Erythroblast (primary cell): ENCODE measurements at regions not wholly inside any gene's neighbourhood (a gene's known extent, or its start where the extent isn't known, plus 50 kb on each side); places are given as distances from the start of the nearest gene placed in this dataset.
"Not testable (repeated sequence)": the region's sequence is repeated elsewhere in the genome, so short reads cannot be mapped to it uniquely, and the experiment has no call there.

Experiments
- DNase-seq, 2 experiments: peaks; one replicate each; lab custom pipeline; 2025; lab: John Stamatoyannopoulos, UW
- GATA1 ChIP-seq: IDR thresholded peaks from 2 replicates; pipeline ENCODE4 v1.6.1; 2011; ENCODE audit warnings: low read depth, mild to moderate bottlenecking, control low read depth, low read length, moderate library complexity
- POLR2A ChIP-seq: IDR thresholded peaks from 2 replicates; pipeline ENCODE4 v1.6.1; 2011; ENCODE audit warnings: mild to moderate bottlenecking, low read length

DNA sequence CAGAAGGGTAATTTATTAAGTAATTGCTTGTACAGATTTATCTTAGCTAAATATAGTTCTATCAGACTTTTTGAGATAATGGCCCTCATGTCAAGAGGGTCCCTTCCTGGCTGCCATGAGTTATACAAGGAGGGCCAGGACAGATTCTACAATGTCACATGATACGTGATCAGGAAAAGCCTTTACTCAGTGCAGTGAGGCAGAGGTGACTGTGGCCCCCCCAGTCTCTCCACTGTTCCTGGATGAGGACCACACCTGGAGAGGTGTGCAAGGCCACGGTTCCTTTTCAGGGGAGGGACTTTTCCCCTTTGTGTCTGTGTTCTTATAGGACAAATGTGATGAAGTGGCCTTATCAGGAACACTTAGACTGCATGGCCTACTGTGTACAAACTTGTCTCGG lies 54.3 kb upstream of the LRCH1 start:
- no peak for TF ChIP-seq GATA1
- TF ChIP-seq POLR2A, result no peak
- DNase-seq, result no peak

DNA sequence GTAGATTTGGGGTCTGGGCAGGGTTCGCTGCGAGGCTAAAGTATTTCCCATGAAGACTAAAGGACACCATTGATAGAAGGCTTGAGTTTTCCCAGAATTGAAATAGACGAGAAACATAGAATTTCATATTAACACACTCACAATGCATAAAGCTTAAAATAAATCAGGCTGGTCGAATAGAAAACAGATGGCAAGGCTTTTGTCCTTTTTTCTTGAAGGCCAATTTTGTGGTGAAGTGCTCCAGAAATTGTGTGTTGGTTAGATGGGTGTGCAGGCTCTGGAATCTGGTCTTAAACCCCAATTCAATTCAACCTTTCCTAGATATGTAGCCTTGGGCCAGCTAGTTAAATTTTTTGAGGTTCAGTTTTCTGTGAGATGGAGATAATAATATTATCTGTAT lies 56.9 kb upstream of the LRCH1 start:
- TF ChIP-seq GATA1 (no peak), POLR2A (no peak)
- DNase-seq, result no peak

DNA sequence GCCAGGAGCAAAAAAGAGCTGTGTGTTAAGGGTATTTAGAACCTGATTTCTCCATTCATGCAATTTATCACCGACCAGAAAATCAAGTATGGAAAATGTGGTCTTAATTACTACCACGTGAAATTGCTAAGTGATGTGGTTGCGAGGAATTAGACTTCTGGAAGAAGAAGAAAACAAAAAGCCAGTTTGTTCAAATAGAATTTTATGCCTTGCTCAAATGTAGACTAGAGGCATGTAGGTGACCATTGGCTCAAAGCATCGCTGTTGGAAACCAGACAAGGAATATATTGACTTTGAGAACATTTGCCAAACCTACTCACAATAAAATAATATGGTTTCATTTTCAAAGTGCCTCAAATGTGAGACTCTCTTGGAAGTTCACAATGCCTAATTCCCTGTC lies 57.3 kb upstream of the LRCH1 start:
- no peak for DNase-seq
- no peak for TF ChIP-seq GATA1
- TF ChIP-seq POLR2A, result no peak

DNA sequence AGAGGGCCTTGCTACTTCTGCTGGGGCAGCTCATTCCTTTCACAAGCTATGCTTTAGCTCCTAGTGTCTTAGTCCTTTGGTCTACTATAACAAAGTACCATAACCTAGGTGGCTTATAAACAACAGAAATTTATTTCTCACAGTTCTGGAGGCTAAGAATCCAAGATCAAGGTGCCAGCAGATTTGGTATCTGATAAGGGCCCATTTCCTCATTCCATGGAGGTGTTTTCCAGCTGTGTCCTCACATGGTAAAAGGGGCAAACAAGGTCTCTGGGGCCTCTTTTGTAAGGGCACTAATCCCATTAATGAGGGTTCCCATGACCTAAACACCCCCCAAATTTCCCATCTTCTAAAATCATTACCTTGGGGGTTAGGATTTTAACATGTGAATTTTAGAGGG lies 57.9 kb upstream of the LRCH1 start:
- no peak for TF ChIP-seq GATA1
- no peak for TF ChIP-seq POLR2A

DNA sequence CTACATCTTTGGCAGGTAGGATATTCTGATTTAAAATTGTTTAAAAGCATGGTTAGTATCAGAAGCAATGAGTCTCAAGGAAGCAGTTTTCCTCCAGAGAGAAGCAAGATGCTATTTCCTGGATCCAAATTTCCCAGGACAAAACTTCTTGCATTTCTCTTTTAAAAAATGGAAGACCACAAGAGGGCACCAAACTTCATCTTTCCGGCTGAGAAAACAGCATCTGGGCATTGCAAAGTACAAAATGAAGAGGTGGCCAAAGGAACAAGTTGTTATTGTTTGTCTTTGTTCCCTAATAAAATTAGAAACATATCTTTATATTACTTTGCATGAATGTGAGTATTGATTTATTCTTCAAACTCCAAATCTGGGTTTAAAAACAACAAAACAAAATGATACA lies 60.0 kb upstream of the LRCH1 start:
- peak; percentile 21 to 56 for DNase-seq
- TF ChIP-seq GATA1 (no peak), POLR2A (no peak)

More for the DNA sequence above, 57.9 kb upstream of the LRCH1 start:
- DNase-seq, result no peak

DNA sequence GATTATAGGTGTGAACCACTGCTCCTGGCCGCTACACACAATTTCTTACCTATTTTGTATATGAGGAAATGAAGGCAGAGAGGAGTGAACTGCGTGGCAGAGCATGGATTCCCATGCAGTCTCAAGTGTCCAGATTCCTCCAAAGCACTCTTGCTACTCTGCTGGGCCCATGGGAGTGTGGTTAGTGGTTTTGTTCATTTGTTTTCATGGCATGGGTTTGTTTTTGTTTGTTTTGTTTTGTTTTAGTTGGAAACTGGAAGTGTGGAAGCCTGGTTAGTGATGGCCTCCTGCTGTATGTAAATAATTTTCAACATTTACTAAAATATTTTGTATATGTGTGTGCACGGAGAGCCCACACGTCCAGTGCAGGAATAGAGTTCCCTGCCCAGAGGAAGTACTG lies 61.3 kb upstream of the LRCH1 start:
- no peak for TF ChIP-seq POLR2A
- TF ChIP-seq GATA1, result no peak
- no peak for DNase-seq

DNA sequence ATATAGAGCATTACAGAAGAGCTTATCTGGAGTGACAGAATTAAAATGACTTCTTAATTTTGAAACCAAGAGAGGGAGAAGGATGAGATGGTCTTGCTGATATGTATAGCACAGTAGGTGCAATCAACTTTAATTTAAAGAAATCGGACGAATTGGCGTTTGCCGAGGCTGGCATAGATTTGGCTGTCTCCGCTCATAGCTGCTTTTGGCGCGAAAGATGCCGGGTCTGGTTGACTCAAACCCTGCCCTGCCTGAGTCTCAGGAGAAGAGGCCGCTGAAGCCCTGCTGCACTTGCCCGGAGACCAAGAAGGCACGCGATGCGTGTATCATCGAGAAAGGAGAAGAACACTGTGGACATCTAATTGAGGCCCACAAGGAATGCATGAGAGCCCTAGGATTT lies 62.3 kb upstream of the LRCH1 start:
- not testable (repeated sequence) for DNase-seq

DNA sequence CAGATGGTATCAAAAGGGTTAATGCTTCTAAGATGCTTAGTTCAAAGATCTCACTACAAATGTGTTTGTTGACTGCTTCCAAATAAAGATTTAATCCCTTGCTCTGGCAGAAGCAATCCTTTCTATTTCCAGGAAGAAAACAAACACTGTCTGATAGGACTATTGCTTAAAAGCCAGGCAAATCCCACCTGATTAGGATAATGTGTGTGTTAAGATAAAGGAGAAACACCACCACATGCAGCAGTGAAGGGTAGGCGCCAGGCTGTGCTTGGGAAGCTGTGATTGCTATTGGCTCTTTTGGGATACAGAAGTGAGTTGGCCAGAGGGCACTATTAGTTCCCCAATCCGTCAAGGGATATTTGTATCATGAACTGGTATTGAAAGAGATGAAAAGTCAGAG lies 62.8 kb upstream of the LRCH1 start:
- no peak for DNase-seq
- TF ChIP-seq GATA1 (no peak), POLR2A (no peak)

DNA sequence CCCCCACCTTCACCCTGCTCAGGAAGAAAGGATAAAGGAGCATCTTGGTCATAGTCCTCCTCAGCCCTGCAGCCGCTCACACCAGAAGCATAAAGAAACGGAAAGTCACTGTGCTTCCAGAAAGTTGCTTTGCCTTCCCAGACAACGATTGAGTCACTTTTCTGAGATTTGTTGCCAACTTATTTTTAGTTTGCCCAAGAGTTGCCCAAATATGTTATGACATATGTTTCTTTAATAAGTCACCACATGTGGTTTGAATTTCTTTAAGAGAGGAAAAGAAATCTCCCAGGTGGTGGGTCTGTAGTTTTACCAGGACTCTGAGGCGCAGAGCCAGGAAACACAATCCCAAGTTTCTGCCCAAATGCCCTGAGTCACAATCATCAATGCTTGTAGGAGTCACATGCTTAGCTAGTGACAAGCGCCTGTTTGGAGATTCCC lies 63.4 kb upstream of the LRCH1 start:
- DNase-seq, result no peak
- TF ChIP-seq GATA1, result no peak

DNA sequence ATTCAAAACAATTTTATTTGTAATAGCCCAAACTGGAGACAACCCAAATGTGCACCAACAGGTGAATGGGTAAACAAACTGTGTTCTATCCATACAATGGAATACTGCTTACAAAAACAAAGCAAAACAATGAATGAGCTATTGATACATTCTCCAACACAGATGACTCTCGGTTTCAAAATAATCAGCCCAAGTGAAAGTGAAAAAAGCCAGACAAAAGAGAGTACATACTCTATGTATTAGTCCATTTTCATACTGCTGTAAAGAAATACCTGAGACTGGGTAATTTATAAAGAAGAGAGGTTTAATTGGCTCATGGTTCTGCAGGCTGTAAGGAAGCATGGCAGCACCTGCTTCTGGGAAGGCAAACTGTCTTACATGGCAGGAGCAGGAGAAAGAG lies 65.2 kb upstream of the LRCH1 start:
- DNase-seq, result no peak
- TF ChIP-seq POLR2A, result no peak

DNA sequence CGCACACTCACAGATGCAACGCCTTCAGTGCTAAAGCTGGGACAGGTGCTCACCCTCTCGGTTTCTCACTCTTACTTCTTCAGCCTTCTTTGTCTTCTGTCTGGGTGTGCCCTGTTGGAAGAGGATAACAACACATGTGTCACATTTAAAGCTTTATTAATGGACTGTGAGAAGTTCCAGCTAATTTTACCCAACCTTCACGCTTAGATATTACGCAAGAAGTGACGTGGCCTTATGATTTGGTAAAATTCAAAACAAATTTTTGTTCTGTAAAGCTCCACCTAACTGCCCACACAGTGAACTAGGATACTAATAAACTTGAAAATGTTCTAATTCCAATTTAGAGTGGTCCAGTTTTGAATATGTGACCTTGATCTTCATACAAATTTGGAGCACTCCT lies 66.7 kb upstream of the LRCH1 start:
- DNase-seq, result no peak
- TF ChIP-seq POLR2A (no peak), GATA1 (no peak)

DNA sequence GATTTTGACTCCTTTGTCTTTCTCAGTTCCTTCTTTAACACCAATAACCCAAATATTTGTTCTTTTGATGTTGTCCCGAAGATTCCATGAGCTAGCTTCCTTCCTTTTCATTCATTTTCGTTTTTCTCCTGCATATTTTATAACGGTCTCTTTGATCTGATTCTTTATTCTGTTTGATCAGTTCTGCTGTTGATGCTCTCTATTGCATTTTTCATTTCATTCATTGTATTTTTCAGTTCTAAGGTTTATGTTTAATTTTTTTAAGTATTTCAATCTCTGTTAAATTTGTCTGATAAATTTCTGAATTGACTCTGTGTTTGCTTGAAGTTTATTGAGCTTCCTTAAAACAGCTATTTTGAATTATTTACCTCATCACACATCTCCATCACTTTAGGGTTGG lies 68.4 kb upstream of the LRCH1 start:
- TF ChIP-seq POLR2A, result no peak
- no peak for TF ChIP-seq GATA1
- no peak for DNase-seq

DNA sequence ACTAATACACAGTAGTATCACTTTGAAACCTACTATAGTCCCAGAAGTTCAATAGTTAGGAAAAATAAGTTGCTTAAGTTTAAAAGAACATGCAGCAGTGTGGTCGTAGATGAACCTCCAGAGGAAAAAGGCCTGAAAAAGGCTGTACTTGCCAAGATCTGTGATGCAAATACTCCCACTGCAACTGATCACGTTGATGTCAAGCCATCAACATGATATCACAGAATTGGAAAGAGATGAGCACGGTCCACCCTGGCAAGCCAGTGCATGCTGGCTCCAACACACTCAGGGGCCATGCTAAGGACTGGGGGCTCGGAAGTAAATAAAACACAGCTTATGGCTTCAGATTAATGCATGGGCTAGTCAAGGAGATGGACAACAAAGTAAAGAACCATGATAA lies 71.8 kb upstream of the LRCH1 start:
- no peak for DNase-seq
- TF ChIP-seq GATA1, result no peak
- no peak for TF ChIP-seq POLR2A

DNA sequence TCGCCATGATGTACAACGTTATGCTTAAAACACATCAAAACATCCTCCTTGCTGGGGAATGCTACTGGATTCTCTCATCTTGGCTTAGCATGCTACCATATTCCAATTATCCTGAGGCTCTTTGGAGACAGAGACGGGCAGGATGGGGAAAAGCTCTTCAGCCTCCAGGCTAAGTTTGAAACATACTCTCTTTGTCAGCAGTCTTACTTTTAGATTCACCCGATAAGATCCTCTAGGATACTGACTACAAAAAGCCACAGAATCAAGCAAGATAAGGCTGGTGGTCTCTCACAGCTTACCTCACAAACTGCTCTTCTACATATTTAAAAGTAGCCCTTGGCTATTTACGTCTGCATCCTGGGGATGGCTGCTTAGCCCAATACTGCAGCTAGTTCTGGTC lies 72.8 kb upstream of the LRCH1 start:
- TF ChIP-seq GATA1, result no peak
- no peak for DNase-seq

DNA sequence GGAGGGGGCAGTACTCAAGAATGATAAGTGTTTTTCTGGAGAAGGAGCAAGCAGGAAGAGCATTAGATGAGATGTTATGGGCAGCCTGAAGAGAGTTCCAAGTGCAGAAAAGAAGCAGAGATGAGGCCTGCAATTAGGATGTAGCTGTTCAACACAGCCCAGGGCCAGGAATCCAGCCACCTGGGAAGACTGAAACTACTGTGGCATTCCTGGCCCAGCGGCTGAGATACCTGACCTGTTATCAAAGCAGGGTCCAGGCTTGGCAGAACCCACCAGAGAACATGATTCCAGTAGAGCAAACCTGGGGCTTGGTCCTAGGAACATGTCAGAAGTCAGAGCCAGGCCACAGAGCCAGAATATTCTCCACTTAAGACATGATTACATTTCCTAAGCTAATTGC lies 73.3 kb upstream of the LRCH1 start:
- no peak for DNase-seq
- no peak for TF ChIP-seq GATA1
- no peak for TF ChIP-seq POLR2A

DNA sequence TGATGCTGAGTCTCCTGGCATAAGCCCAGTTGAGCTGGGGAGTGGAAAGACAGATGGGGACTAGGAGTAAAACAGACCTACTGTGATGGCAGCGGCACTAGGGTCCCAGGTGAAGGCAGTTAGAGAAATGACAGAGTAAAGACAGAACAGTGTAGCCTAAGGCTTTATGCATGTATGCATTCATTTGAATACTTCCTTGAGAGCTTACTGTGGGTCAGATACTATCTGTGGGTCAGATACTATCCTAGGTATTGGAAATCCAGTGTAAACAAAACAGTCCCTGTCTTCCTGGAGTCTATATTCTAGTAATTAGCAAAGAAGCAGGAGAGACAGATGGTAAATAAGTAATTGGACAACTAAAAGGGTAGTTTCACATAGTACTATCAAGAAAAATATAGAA lies 73.7 kb upstream of the LRCH1 start:
- no peak for DNase-seq
- no peak for TF ChIP-seq POLR2A
- TF ChIP-seq GATA1, result no peak

DNA sequence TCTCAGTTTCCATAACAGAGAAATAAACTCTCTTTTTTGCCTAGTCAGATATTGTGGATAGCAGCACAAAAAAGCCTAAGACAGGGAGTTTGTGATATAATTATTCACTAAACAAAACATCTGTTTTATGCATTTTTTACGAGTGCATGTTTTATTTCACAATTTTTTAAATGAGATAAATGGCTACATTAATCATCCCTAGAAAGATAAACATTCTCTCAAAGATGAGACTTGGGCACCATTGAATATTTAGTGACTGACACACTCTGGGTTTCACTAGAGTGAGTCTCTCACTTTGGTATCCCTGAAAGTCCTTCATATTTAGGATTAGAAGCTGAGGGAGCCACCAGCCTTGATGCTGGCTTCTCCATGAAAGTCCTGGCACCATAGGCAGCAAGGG lies 74.3 kb upstream of the LRCH1 start:
- TF ChIP-seq POLR2A (no peak), GATA1 (no peak)
- no peak for DNase-seq
